CD14-positive monocyte (primary cell): ENCODE measurements at regions not wholly inside any gene's neighbourhood (a gene's known extent, or its start where the extent isn't known, plus 50 kb on each side); places are given as distances from the start of the nearest gene placed in this dataset.

Experiments
- DNase-seq, 3 donors: peaks; one replicate each; pipeline ENCODE4 v3.0.0-alpha.2; 2011 to 2022
- H2AFZ ChIP-seq: 2 replicates; pipeline ENCODE4 v1.6.0; 2012; ENCODE audit warnings: mild to moderate bottlenecking, low read depth, low read length, inconsistent platforms; ENCODE audit not compliant: insufficient read depth, poor library complexity, severe bottlenecking
- H3K27ac ChIP-seq, 2 donors: 1 replicate in 1 of 2; 2 replicates in 1 of 2; pipeline ENCODE4 v1.5.1; 2012 to 2013; ENCODE audit warnings: low read length in 2 of 2, control low read depth in 1 of 2, inconsistent platforms in 1 of 2, low read depth in 1 of 2, mild to moderate bottlenecking in 1 of 2
- H3K27me3 ChIP-seq, 2 donors: one replicate each; pipeline versions ENCODE4 v1.6.0 to v1.6.1; 2011 to 2013; ENCODE audit warnings: low read length in 2 of 2; ENCODE audit not compliant: control insufficient read depth in 2 of 2, insufficient read depth in 2 of 2
- H3K36me3 ChIP-seq, 2 donors: replicated peaks in 1 of 2; 1 replicate in 1 of 2; 2 replicates in 1 of 2; pipeline versions ENCODE4 v1.5.1 to v1.6.1; 2012 to 2013; ENCODE audit warnings: low read length in 2 of 2, control low read depth in 1 of 2, inconsistent platforms in 1 of 2, mild to moderate bottlenecking in 1 of 2; ENCODE audit not compliant: insufficient read depth in 2 of 2, control insufficient read depth in 1 of 2
- H3K4me1 ChIP-seq, 2 donors: 1 replicate in 1 of 2; 2 replicates in 1 of 2; pipeline versions ENCODE4 v1.5.1 to v1.6.1; 2012 to 2013; ENCODE audit warnings: low read length in 2 of 2, control low read depth in 1 of 2, inconsistent platforms in 1 of 2, mild to moderate bottlenecking in 1 of 2, moderate library complexity in 1 of 2; ENCODE audit not compliant: insufficient read depth in 2 of 2, control insufficient read depth in 1 of 2
- H3K4me2 ChIP-seq: replicated peaks from 2 replicates; pipeline ENCODE3; 2012; ENCODE audit warnings: low read length, moderate library complexity, mild to moderate bottlenecking; ENCODE audit not compliant: poor library complexity, severe bottlenecking; ENCODE audit errors: extremely low read depth
- H3K4me3 ChIP-seq, 3 experiments: fragments of 200-600 bp in 1 of 3; sonication (generic) in 1 of 3; replicated peaks in 1 of 3; 1 replicate in 2 of 3; 2 replicates in 1 of 3; pipeline ENCODE4 v1.5.1; 2011 to 2013; ENCODE audit warnings: low read length in 3 of 3, mild to moderate bottlenecking in 3 of 3, control low read depth in 2 of 3, low read depth in 2 of 3, inconsistent platforms in 1 of 3, moderate library complexity in 1 of 3
- H3K79me2 ChIP-seq: 2 replicates; pipeline ENCODE4 v1.6.0; 2012; ENCODE audit warnings: mild to moderate bottlenecking, control low read depth, inconsistent platforms, low read length, moderate library complexity; ENCODE audit not compliant: insufficient read depth
- H3K9ac ChIP-seq: 2 replicates; pipeline ENCODE4 v1.6.0; 2017; ENCODE audit warnings: low read length, mild to moderate bottlenecking; ENCODE audit not compliant: insufficient read depth, poor library complexity, severe bottlenecking
- H3K9me3 ChIP-seq, 2 donors: replicated peaks in 1 of 2; 1 replicate in 1 of 2; 2 replicates in 1 of 2; pipeline versions ENCODE4 v1.5.1 to v1.6.1; 2012 to 2013; ENCODE audit warnings: low read length in 2 of 2, control low read depth in 1 of 2; ENCODE audit not compliant: control insufficient read depth in 1 of 2, insufficient read depth in 1 of 2
- H4K20me1 ChIP-seq: 2 replicates; pipeline ENCODE4 v1.6.0; 2012; ENCODE audit warnings: mild to moderate bottlenecking, low read length, control low read depth, moderate library complexity; ENCODE audit not compliant: insufficient read depth
- H3K27ac Mint-ChIP-seq, 7 donors: one replicate each; pipeline ENCODE4 v1.8.0; 2020; ENCODE audit warnings: mild to moderate bottlenecking in 7 of 7, mixed read lengths in 7 of 7, moderate library complexity in 6 of 7, inconsistent platforms in 2 of 7
- H3K27me3 Mint-ChIP-seq, 3 donors: one replicate each; pipeline ENCODE4 v1.8.0; 2021 to 2022; ENCODE audit warnings: low read depth in 3 of 3, mild to moderate bottlenecking in 3 of 3, mixed read lengths in 3 of 3, moderate library complexity in 3 of 3, inconsistent platforms in 1 of 3
- H3K36me3 Mint-ChIP-seq, 2 donors: one replicate each; pipeline ENCODE4 v1.8.0; 2020; ENCODE audit warnings: mixed read lengths in 2 of 2, inconsistent platforms in 1 of 2, mild to moderate bottlenecking in 1 of 2
- H3K4me1 Mint-ChIP-seq: one replicate; pipeline ENCODE4 v1.8.0; 2020; ENCODE audit warnings: mild to moderate bottlenecking, mixed read lengths
- H3K4me3 Mint-ChIP-seq, 2 donors: one replicate each; pipeline ENCODE4 v1.8.0; 2020; ENCODE audit warnings: mild to moderate bottlenecking in 2 of 2, mixed read lengths in 2 of 2, moderate library complexity in 1 of 2
- H3K9me3 Mint-ChIP-seq, 7 donors: one replicate each; pipeline ENCODE4 v1.8.0; 2020 to 2022; ENCODE audit warnings: mixed read lengths in 7 of 7, mild to moderate bottlenecking in 6 of 7, moderate library complexity in 6 of 7, inconsistent platforms in 2 of 7
- CTCF ChIP-seq: fragments of 200-600 bp; IDR thresholded peaks from one replicate; pipeline ENCODE4 v1.8.0; 2022; ENCODE audit warnings: antibody characterized with exemption, mild to moderate bottlenecking
- WGBS: methylation state at CpG from one replicate; pipeline ENCODE4 v1.1.5; 2013; ENCODE audit warnings: missing lambda C conversion rate; ENCODE audit not compliant: insufficient coverage; 5-methylcytosine and 5-hydroxymethylcytosine counted together
- intact Hi-C, 2 donors: fragments of 100-400 bp; cut with micrococcal nuclease; formaldehyde crosslinking; loops; one replicate each; pipeline versions ENCODE4 v1.15.0 to v1.15.1; 2023

- WGBS = no CpG with 5 or more reads among the region's 3 CpGs
- no peaks in the 10 kb centered on the region for H3K9me3 ChIP-seq
- Mint-ChIP-seq H3K36me3 (no peaks in the 10 kb centered on the region), H3K9me3 (no peaks in the 10 kb centered on the region), H3K27me3 (peaks cover 0 to 7% (median 2%) of the 10 kb centered on the region in 3 donors), H3K27ac (no peak overlapping the region), H3K4me1 (peaks cover 7% of the 10 kb centered on the region), H3K4me3 (no peak overlapping the region)
- H3K4me2 ChIP-seq = no peak overlapping the region
- peaks cover 0 to 3% of the 10 kb centered on the region in 2 donors for H3K27me3 ChIP-seq
- no peaks in the 10 kb centered on the region for H3K36me3 ChIP-seq
- H3K27ac ChIP-seq = no peak overlapping the region
- no peak for TF ChIP-seq CTCF
- intact Hi-C loops = no loop called here
- no peaks in the 10 kb centered on the region for H3K79me2 ChIP-seq
- H3K4me1 ChIP-seq = peaks cover 5 to 6% of the 10 kb centered on the region in 2 donors
- no peak overlapping the region for H2AFZ ChIP-seq
- H3K9ac ChIP-seq = no peak overlapping the region
- H3K4me3 ChIP-seq = no peak overlapping the region
- DNase-seq = no peak
- H4K20me1 ChIP-seq = no peaks in the 10 kb centered on the region
Measured at GRCh38 chr12:85422762-85423161, 142.7 kb downstream of the ALX1 start.

- no peak overlapping the region for H3K9ac ChIP-seq
- no peaks in the 10 kb centered on the region for H3K9me3 ChIP-seq
- WGBS = no CpG with 5 or more reads among the region's 3 CpGs
- no peak overlapping the region for H3K4me3 ChIP-seq
- TF ChIP-seq CTCF = no peak
- Mint-ChIP-seq H3K27me3 (peaks cover 0 to 5% (median 3%) of the 10 kb centered on the region in 3 donors), H3K9me3 (no peaks in the 10 kb centered on the region), H3K4me3 (no peak overlapping the region), H3K27ac (no peak overlapping the region), H3K4me1 (peaks cover 7% of the 10 kb centered on the region), H3K36me3 (no peaks in the 10 kb centered on the region)
- H2AFZ ChIP-seq = no peak overlapping the region
- H3K4me2 ChIP-seq = no peak overlapping the region
- H3K4me1 ChIP-seq = peaks cover 5 to 6% of the 10 kb centered on the region in 2 donors
- H3K27me3 ChIP-seq = no peaks in the 10 kb centered on the region
- H3K79me2 ChIP-seq = no peaks in the 10 kb centered on the region
- intact Hi-C loops = no loop called here
- no peak overlapping the region for H3K27ac ChIP-seq
- DNase-seq = no peak
- H4K20me1 ChIP-seq = no peaks in the 10 kb centered on the region
- no peaks in the 10 kb centered on the region for H3K36me3 ChIP-seq
Measured at GRCh38 chr12:85423947-85424346, 143.9 kb downstream of the ALX1 start.
